ENCODE measurements at regions not wholly inside any gene's neighbourhood (a gene's known extent, or its start where the extent isn't known, plus 50 kb on each side); places are given as distances from the start of the nearest gene placed in this dataset.

GRCh38 chr2:186919296-186919695, 70.3 kb upstream of the ZSWIM2 start:
- no peak for DNase-seq (ENCODE audit: low read depth in 1 of 2, low spot score in 1 of 2)
- no peaks in the 10 kb centered on the region for H3K27me3 ChIP-seq (ENCODE audit: insufficient read depth, poor library complexity, severe bottlenecking)
- TF ChIP-seq GABPA (IDR thresholded peaks at IDR 0.05; ENCODE audit: low read depth) (no peak), REST (IDR thresholded peaks at IDR 0.05; ENCODE audit: insufficient replicate concordance, low read depth) (no peak), CTCF (IDR thresholded peaks at IDR 0.05; ENCODE audit: insufficient read depth, low read length) (no peak), POLR2AphosphoS5 (IDR thresholded peaks at IDR 0.05; ENCODE audit: low read depth) (no peak), SPI1 (IDR thresholded peaks at IDR 0.05; ENCODE audit: borderline replicate concordance, low read depth) (no peak)
- H3K4me3 ChIP-seq (replicated peaks; ENCODE audit: insufficient read depth, low read length), result no peak overlapping the region
- no peak overlapping the region for H3K27ac ChIP-seq (replicated peaks)

- Histone ChIP-seq H3K27me3 (ENCODE audit: insufficient read depth, poor library complexity, severe bottlenecking) (no peaks in the 10 kb centered on the region), H3K27ac (replicated peaks) (no peak overlapping the region), H3K4me3 (replicated peaks; ENCODE audit: insufficient read depth, low read length) (no peak overlapping the region)
- TF ChIP-seq SPI1 (IDR thresholded peaks at IDR 0.05; ENCODE audit: borderline replicate concordance, low read depth) (no peak), REST (IDR thresholded peaks at IDR 0.05; ENCODE audit: insufficient replicate concordance, low read depth) (no peak), GABPA (IDR thresholded peaks at IDR 0.05; ENCODE audit: low read depth) (no peak), CTCF (IDR thresholded peaks at IDR 0.05; ENCODE audit: insufficient read depth, low read length) (no peak), POLR2AphosphoS5 (IDR thresholded peaks at IDR 0.05; ENCODE audit: low read depth) (no peak)
- DNase-seq (ENCODE audit: low read depth in 1 of 2, low spot score in 1 of 2), result no peak
Observed at GRCh38 chr2:186918495-186918894, 69.5 kb upstream of the ZSWIM2 start.

- no peak for DNase-seq (ENCODE audit: low read depth in 1 of 2, low spot score in 1 of 2)
- no peaks in the 10 kb centered on the region for H3K27me3 ChIP-seq (ENCODE audit: insufficient read depth, poor library complexity, severe bottlenecking)
- H3K27ac ChIP-seq (replicated peaks), result no peak overlapping the region
- H3K4me3 ChIP-seq (replicated peaks; ENCODE audit: insufficient read depth, low read length), result no peak overlapping the region
- no peak for TF ChIP-seq GABPA (IDR thresholded peaks at IDR 0.05; ENCODE audit: low read depth)
- TF ChIP-seq POLR2AphosphoS5 (IDR thresholded peaks at IDR 0.05; ENCODE audit: low read depth), result no peak
- TF ChIP-seq SPI1 (IDR thresholded peaks at IDR 0.05; ENCODE audit: borderline replicate concordance, low read depth), result no peak
- no peak for TF ChIP-seq CTCF (IDR thresholded peaks at IDR 0.05; ENCODE audit: insufficient read depth, low read length)
- no peak for TF ChIP-seq REST (IDR thresholded peaks at IDR 0.05; ENCODE audit: insufficient replicate concordance, low read depth)
Observed at GRCh38 chr2:186917866-186918265, 68.9 kb upstream of the ZSWIM2 start.
